ENCODE measurements at regions not wholly inside any gene's neighbourhood (a gene's known extent, or its start where the extent isn't known, plus 50 kb on each side); places are given as distances from the start of the nearest gene placed in this dataset.

- WGBS (ENCODE audit: insufficient coverage), result 100% methylated on average over 3 of the region's 4 CpGs
- Histone ChIP-seq H3K9ac (ENCODE audit: insufficient read depth, low read length, poor library complexity, severe bottlenecking) (no peak overlapping the region), H2AFZ (ENCODE audit: insufficient read depth, low read depth, low read length, poor library complexity, severe bottlenecking) (no peak overlapping the region), H3K27ac (ENCODE audit: low read depth in 1 of 2, low read length in 2 of 2) (no peak overlapping the region), H3K9me3 (replicated peaks in 1 of 2; ENCODE audit: control insufficient read depth in 1 of 2, insufficient read depth in 1 of 2, low read length in 2 of 2) (no peaks in the 10 kb centered on the region), H3K4me3 (replicated peaks in 1 of 3; ENCODE audit: low read depth in 2 of 3, low read length in 3 of 3) (no peak overlapping the region), H4K20me1 (ENCODE audit: insufficient read depth, low read length) (no peaks in the 10 kb centered on the region), H3K79me2 (ENCODE audit: insufficient read depth, low read length) (no peaks in the 10 kb centered on the region), H3K4me1 (ENCODE audit: control insufficient read depth in 1 of 2, insufficient read depth in 2 of 2, low read length in 2 of 2) (no peaks in the 10 kb centered on the region), H3K4me2 (replicated peaks; ENCODE audit: extremely low read depth, low read length, poor library complexity, severe bottlenecking) (no peak overlapping the region), H3K36me3 (replicated peaks in 1 of 2; ENCODE audit: control insufficient read depth in 1 of 2, insufficient read depth in 2 of 2, low read length in 2 of 2) (no peaks in the 10 kb centered on the region), H3K27me3 (ENCODE audit: control insufficient read depth in 2 of 2, insufficient read depth in 2 of 2, low read length in 2 of 2) (no peaks in the 10 kb centered on the region)
- intact Hi-C loops (cut with micrococcal nuclease), result no loop called here
- H3K9me3 Mint-ChIP-seq, result peaks cover 0 to 3% (median 0%) of the 10 kb centered on the region in 7 donors
- no peak overlapping the region for H3K4me3 Mint-ChIP-seq
- no peak for DNase-seq
- no peaks in the 10 kb centered on the region for H3K4me1 Mint-ChIP-seq
- H3K27me3 Mint-ChIP-seq (ENCODE audit: low read depth in 3 of 3), result peaks cover 0 to 3% (median 0%) of the 10 kb centered on the region in 3 donors
- H3K27ac Mint-ChIP-seq, result no peak overlapping the region
- no peaks in the 10 kb centered on the region for H3K36me3 Mint-ChIP-seq
- no peak for TF ChIP-seq CTCF (IDR thresholded peaks at IDR 0.05)
These were observed 245.4 kb downstream of the HNRNPD start for GRCh38 chr4:82128355-82128754.

GRCh38 chr4:82126512-82127040 lies 247.2 kb downstream of the HNRNPD start:
- Histone ChIP-seq H3K79me2 (ENCODE audit: insufficient read depth, low read length) (no peaks in the 10 kb centered on the region), H3K9me3 (replicated peaks in 1 of 2; ENCODE audit: control insufficient read depth in 1 of 2, insufficient read depth in 1 of 2, low read length in 2 of 2) (no peaks in the 10 kb centered on the region), H3K27ac (ENCODE audit: low read depth in 1 of 2, low read length in 2 of 2) (no peak overlapping the region), H2AFZ (ENCODE audit: insufficient read depth, low read depth, low read length, poor library complexity, severe bottlenecking) (no peak overlapping the region), H3K36me3 (replicated peaks in 1 of 2; ENCODE audit: control insufficient read depth in 1 of 2, insufficient read depth in 2 of 2, low read length in 2 of 2) (no peaks in the 10 kb centered on the region), H3K4me1 (ENCODE audit: control insufficient read depth in 1 of 2, insufficient read depth in 2 of 2, low read length in 2 of 2) (no peaks in the 10 kb centered on the region), H3K9ac (ENCODE audit: insufficient read depth, low read length, poor library complexity, severe bottlenecking) (no peak overlapping the region), H3K27me3 (ENCODE audit: control insufficient read depth in 2 of 2, insufficient read depth in 2 of 2, low read length in 2 of 2) (no peaks in the 10 kb centered on the region), H3K4me3 (replicated peaks in 1 of 3; ENCODE audit: low read depth in 2 of 3, low read length in 3 of 3) (no peak overlapping the region), H4K20me1 (ENCODE audit: insufficient read depth, low read length) (no peaks in the 10 kb centered on the region), H3K4me2 (replicated peaks; ENCODE audit: extremely low read depth, low read length, poor library complexity, severe bottlenecking) (no peak overlapping the region)
- Mint-ChIP-seq H3K4me3 (no peak overlapping the region), H3K27me3 (ENCODE audit: low read depth in 3 of 3) (peaks cover 0 to 3% (median 0%) of the 10 kb centered on the region in 3 donors), H3K27ac (no peak overlapping the region), H3K36me3 (no peaks in the 10 kb centered on the region), H3K9me3 (peaks cover 0 to 3% (median 0%) of the 10 kb centered on the region in 7 donors), H3K4me1 (no peaks in the 10 kb centered on the region)
- TF ChIP-seq CTCF (IDR thresholded peaks at IDR 0.05), result no peak
- 88% methylated on average over 4 of the region's 5 CpGs for WGBS (ENCODE audit: insufficient coverage)
- intact Hi-C loops (cut with micrococcal nuclease), result no loop called here
- no peak for DNase-seq

Measured in CD14-positive monocyte (primary cell).